ENCODE measurements at regions not wholly inside any gene's neighbourhood (a gene's known extent, or its start where the extent isn't known, plus 50 kb on each side); places are given as distances from the start of the nearest gene placed in this dataset.

- TF ChIP-seq SETDB1 (CRISPR knock-in tag; IDR thresholded peaks at IDR 0.05; ENCODE audit: borderline replicate concordance) (no peak), SUZ12 (IDR thresholded peaks at IDR 0.05; ENCODE audit: low read depth, low read length) (no peak), ZFP36L2 (CRISPR knock-in tag; IDR thresholded peaks at IDR 0.05) (no peak), KAT2B (IDR thresholded peaks at IDR 0.05; ENCODE audit: borderline replicate concordance, low read depth, low read length) (no peak), JUN (CRISPR knock-in tag; IDR thresholded peaks at IDR 0.05) (no peak), DMAP1 (CRISPR knock-in tag; IDR thresholded peaks at IDR 0.05) (no peak)
Measured at GRCh38 chr4:10348241-10348640, 109.0 kb downstream of the ZNF518B start.
